Liver (tissue), 3 donors: ENCODE measurements at regions not wholly inside any gene's neighbourhood (a gene's known extent, or its start where the extent isn't known, plus 50 kb on each side); places are given as distances from the start of the nearest gene placed in this dataset.

Source experiments
- ATF3 ChIP-seq: IDR thresholded peaks from 2 replicates; pipeline ENCODE4 v1.6.1; 2016; ENCODE audit warnings: antibody characterized with exemption
- CTCF ChIP-seq: fragments of 150-350 bp; IDR thresholded peaks from 2 replicates; pipeline ENCODE4 v1.5.1; 2017; ENCODE audit warnings: improper control_type of control experiment, low read depth, low read length; ENCODE audit not compliant: missing input control
- JUND ChIP-seq, 2 donors: IDR thresholded peaks; 2 replicates each; pipeline ENCODE4 v1.6.1; 2016; ENCODE audit warnings: antibody characterized with exemption in 2 of 2
- MAX ChIP-seq: IDR thresholded peaks from 2 replicates; pipeline ENCODE4 v1.6.1; 2016; ENCODE audit warnings: antibody characterized with exemption
- RAD21 ChIP-seq, 2 donors: IDR thresholded peaks; 2 replicates each; pipeline ENCODE4 v1.6.1; 2016; ENCODE audit warnings: antibody characterized with exemption in 2 of 2, mild to moderate bottlenecking in 2 of 2
- SP1 ChIP-seq: IDR thresholded peaks from 2 replicates; pipeline ENCODE4 v1.6.1; 2018; ENCODE audit warnings: antibody characterized with exemption, mild to moderate bottlenecking
- YY1 ChIP-seq: IDR thresholded peaks from 2 replicates; pipeline ENCODE4 v1.6.1; 2016; ENCODE audit warnings: antibody characterized with exemption, mild to moderate bottlenecking
- donor health status: healthy.
- donor health status: healthy.

GRCh38 chr6:131459005-131459404 is 114.0 kb upstream of the ARG1 start:
- TF ChIP-seq CTCF (no peak), MAX (no peak), YY1 (no peak), JUND (IDR thresholded peaks at IDR 0.05) (no peak), SP1 (no peak), ATF3 (no peak), RAD21 (IDR thresholded peaks at IDR 0.05) (no peak)
